Skin epidermis (tissue), 12 donors: ENCODE measurements at regions not wholly inside any gene's neighbourhood (a gene's known extent, or its start where the extent isn't known, plus 50 kb on each side); places are given as distances from the start of the nearest gene placed in this dataset.

Experiments used
- H3K27ac ChIP-seq, 21 experiments: fragments of 200-600 bp; sonication (generic) in 11 of 21; one replicate each; pipeline ENCODE4 v1.5.0; 2020; ENCODE audit warnings: mild to moderate bottlenecking in 3 of 21, inconsistent platforms in 2 of 21, moderate library complexity in 2 of 21
- H3K4me3 ChIP-seq, 7 experiments: fragments of 200-600 bp; sonication (generic) in 2 of 7; one replicate each; pipeline ENCODE4 v1.5.0; 2020; ENCODE audit warnings: inconsistent platforms in 2 of 7, mild to moderate bottlenecking in 2 of 7, moderate library complexity in 1 of 7

DNA sequence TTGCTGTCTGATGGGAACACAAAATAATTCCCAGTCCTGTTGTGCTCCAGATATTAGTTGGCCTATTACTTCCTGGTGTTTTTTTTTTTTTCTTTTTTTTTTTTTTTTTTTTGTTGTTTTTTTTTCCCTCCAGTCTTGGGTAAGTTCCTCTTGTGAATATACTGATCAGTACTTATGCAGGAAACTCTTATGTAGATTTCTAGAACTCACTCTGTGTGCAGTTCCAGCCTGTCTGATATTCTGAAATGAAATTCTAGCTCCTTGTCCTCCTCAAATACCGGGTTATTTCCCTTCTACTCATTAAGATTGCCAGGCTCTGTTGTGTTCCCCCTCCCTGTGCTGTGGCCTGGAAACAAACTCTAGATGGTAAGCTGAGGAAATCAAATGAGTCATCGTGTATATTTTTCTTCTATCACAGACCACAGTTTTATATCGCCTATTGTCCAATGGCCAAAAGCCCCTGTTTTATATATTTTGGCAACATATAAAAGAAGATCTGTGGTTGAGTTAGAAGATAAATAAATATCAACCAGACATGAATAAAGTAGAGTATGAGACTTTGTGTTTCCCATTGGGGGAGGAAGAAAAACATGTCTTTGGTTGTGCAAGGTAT is 124.3 kb upstream of the UGT8 start:
- no peak overlapping the region for H3K4me3 ChIP-seq
- no peak overlapping the region for H3K27ac ChIP-seq

DNA sequence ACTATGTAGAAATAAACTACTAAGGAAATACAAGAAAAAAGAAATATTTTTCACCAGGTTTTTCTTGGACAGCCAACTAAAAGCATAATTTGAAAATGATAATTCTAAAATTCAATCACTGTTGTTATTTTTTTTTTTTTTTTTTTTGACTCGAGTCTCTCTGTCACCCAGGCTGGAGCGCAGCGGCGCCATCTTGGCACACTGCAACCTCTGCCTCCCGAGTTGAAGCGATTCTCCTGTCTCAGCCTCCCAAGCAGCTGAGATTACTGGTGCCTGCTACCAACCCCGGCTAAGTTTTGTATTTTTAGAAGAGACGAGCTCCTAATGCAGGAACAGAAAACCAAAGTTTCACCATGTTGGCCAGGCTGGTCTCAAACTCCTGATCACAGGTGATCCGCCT is 122.3 kb upstream of the UGT8 start:
- no peak overlapping the region for H3K4me3 ChIP-seq
- no peak overlapping the region for H3K27ac ChIP-seq

DNA sequence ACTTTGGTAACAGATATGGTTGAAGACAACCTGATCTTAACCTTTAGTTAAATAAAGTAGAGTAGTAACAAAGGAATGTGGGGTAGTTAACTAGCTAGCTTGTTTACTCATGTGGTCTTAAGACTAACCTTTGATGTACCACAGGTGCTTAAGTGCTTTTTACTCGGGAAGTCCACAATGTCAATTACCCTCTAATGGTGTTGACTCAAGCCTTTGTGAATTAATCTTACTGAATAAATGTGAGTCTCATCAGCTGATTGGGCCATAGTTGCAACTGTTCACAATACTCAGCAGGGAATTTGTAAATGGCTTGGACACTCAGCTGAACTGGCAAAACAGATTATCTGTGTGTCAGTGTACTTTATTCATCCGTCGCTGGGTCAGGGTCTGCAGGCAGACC is 119.0 kb upstream of the UGT8 start:
- Histone ChIP-seq H3K4me3 (no peak overlapping the region), H3K27ac (no peak overlapping the region)

DNA sequence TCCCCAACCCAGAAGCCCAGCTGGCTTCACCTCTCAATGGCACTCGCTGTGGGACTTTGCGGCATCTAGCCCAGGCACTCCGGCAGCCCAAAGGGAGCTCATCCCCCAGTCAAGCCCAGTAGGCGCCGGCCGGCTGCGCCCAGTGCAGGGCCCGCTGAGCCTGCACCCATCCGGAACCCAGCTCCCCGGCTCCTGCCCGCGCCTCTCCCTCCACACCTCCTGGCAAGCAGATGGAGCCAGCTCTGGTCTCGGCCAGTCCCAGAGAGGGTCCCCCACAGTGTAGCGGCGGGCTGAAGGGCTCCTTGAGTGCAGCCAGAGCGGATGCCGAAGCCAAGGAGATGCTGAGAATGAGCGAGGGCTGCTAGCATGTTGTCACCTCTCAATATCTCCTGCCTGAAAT is 116.8 kb upstream of the UGT8 start:
- H3K4me3 ChIP-seq: no peak overlapping the region

DNA sequence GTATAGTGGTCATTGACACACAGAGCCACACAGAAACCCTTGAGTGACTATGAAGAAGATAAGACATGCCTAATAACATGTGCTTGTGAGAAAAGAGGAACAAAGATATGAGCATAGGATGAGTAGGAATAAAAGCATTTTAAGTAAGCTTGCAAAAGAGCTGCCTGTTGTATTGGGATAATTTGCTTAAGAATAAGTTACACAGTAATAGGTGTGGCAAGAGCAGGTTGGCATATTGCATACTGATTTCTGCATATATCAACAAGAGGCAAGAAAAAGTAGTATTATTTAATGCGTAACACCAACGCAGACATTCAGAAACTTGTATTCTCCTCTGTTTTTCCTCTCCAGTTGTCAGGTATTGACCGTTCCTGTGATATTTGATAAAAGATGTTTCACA is 111.5 kb upstream of the UGT8 start:
- Histone ChIP-seq H3K27ac (no peak overlapping the region), H3K4me3 (no peak overlapping the region)

More for the DNA sequence above, 116.8 kb upstream of the UGT8 start:
- H3K27ac ChIP-seq: no peak overlapping the region

DNA sequence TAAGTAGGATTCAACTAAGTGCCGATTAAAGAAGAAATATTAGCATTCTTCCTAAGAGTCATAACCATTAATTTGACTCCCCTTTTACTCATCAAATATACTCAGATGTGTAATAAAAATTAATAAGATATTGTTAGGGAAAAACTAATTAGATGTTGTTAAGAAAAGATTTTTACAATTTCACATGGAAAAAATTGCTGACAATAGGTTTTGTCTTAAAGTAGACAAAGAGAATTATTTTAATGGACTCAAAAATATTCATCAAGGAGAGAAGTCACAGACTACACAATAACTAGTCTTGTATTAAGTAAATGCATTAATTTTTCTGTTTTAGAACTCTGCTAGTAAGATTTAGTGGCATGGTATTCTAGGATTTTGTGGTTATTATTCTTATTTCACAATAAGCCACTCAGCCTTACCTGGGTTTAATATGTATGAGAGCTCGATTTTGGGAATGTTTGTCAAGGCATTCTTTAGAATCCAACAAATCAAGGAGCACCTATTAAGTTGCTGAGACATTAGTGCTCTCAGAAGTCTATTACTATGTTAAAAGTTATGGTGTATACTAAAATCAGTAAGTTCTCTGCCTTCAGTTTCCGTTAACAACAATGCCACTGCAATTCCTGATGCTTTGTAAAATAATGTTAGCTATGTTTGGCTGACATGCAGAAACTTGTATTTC is 110.2 kb upstream of the UGT8 start:
- H3K27ac ChIP-seq: no peak overlapping the region

DNA sequence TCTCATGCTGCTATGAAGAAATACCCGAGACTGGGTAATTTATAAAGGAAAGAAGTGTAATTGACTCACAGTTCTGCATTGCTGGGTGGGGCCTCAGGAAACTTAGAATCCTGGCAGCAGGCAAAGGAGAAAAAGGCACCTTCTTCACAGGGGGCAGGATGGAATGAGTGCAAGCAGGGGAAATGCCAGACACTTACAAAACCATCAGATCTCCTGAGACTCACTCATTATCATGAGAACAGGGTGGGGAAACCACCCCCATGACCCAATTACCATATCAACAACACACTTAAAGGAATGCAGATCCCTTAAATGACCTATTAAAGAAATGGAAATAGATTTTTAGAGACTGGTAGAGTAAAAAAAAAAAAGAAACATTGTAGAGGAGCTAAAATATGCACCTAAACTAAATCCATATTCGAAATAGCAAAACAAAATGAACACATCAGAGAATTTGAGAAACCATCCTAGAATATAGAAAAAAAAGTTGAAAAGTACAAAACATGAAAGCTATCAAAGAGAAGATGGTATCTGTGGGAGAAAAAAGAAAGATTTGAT is 104.3 kb upstream of the UGT8 start:
- H3K27ac ChIP-seq: no peak overlapping the region
- H3K4me3 ChIP-seq: no peak overlapping the region

More for the DNA sequence above, 110.2 kb upstream of the UGT8 start:
- no peak overlapping the region for H3K4me3 ChIP-seq

DNA sequence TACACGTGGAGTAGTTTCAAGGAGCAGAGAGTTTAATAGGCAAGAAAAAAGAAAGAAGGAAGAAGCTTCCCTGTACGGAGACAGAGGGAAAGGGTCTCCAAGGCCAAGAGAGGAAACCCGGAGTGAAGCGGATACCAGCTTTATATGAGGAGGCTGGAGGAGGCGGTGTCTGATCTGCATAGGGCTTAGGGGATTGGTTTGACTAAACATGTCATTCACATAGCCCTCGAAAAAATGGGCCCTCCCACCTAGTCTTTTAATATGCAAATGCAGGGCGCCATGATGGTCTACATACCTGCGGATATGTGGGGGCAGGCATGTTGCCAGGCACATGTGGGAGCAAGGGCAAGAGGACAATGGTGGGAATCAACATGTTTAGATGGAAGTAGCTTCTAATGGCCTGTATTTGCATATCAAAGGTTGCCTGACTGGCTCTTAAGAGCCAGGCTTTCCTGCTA is 103.1 kb upstream of the UGT8 start:
- no peak overlapping the region for H3K27ac ChIP-seq

DNA sequence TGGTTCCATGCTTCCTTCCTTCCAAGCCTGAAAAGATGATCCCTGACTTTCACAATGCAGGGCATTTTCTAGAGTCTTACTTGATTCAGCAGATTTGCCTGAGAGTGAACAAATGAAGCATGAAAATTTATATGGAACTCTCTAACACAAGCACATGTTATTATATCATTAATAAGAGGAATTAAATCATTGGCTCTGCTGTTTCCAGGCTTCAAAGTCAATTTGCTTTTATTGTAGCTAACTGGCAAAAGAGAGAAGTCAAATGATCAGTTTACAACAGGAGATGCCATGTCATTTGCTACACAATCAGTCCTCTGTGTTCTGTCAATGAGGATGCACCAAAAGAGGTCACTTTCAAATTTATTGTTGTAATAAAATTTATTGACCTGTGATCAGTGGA is 101.5 kb upstream of the UGT8 start:
- Histone ChIP-seq H3K27ac (no peak overlapping the region), H3K4me3 (no peak overlapping the region)

More for the DNA sequence above, 103.1 kb upstream of the UGT8 start:
- H3K4me3 ChIP-seq: no peak overlapping the region

DNA sequence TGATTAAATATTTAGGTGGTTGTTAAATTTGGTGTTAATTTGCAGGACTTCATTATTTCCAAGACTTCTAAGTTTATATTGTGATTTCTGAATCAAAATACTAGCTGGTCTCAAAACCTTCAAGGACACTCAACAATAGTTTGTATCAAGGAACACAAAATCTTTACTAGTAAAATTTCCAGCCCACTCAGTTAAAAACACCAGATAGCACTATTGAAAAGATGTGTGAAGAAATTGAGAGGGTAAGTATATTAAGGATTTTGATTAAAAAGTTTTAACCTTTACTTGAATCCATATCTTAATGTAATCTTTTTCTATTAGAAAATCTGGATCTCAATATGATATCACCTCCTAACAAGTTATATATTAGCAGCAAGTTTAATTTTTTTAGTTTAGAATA is 89.3 kb upstream of the UGT8 start:
- Histone ChIP-seq H3K27ac (no peak overlapping the region), H3K4me3 (no peak overlapping the region)

DNA sequence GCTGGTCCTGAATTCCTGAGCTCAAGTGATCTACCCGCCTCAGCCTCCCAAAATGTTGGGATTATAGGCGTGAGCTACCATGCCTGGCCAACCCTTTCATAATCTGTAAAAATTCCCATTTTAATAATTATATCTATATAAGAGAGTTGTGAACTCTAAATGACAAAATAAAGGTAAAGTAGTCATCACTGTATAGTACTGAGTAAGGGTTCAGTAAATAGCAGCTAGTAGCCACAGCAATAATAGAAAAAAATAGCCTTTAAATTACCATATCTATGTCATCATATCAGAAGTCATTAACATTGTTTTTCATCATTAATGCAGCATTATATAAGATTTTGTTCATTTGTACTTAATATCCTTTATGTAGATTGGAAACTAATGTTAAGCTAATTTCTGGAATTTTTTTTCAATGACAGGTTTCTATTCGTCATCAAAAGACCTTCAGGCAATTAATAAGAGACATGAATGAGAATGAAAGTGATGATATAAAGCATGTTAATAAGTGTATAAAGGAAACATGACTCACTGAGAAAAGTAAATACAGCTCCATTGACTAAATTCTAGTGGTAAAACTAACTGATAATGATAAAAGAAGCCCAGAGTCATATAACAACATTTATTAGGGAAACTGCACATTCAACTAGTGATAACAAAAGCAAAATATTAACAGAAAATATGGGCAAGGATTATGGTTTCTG is 85.9 kb upstream of the UGT8 start:
- no peak overlapping the region for H3K4me3 ChIP-seq

DNA sequence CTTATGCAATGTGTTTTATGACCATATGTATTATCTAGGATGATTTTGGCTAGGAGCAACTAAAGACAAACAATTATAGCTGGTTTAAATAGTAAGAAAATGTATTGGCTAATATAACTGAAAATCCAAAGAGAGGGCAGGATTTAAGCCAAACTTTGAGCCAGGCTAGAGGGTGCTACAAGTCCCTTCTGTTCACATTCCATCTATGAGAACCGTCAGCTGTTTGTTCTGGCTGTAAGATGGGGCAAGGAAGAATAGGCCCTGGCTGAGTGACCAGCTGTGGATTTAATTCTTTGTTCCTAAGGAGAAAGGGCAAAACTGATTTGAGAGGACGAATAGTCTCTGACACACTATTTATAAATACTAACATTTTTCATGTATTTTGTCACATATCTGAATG is 79.2 kb upstream of the UGT8 start:
- no peak overlapping the region for H3K4me3 ChIP-seq
- no peak overlapping the region for H3K27ac ChIP-seq

More for the DNA sequence above, 85.9 kb upstream of the UGT8 start:
- no peak overlapping the region for H3K27ac ChIP-seq

DNA sequence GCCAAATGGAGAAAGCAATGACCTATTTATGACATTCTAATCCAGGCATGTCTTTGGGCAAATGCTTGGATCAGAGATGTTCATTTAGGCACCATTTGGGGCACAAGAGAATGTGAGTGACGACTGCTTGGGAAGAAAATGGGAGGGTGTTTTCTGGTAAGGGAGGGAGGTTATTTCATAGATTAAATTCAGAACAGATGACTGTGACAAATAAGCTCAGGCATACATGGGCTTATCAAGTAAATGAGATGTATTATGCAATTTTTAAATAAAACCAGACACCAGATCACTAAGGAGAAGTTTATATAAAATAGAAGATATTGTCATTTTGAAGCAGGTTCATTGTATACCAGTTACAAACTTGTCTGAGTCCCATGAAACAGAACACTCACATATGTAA is 71.4 kb upstream of the UGT8 start:
- Histone ChIP-seq H3K4me3 (no peak overlapping the region), H3K27ac (peak overlapping the region in 1 of 21 experiments; percentile 12)

DNA sequence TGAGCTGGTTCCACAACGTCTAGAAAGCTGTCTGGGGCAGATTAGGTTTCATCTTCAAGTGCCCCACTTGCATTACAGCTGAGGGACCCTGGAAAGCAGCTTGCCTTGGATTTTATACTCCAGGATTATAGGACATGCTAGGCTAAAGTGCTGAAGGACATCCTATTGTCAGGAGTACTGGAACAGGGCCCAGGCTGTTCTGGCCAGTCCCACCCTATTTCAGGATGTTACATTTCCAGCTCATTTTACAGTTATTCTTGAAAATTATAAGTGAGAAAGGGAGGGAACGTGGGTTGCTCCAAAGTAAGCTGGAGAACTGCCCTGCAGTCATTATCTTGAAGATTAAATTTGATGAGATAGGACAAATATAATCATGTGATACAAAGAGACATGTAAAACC is 71.0 kb upstream of the UGT8 start:
- Histone ChIP-seq H3K4me3 (no peak overlapping the region), H3K27ac (peak overlapping the region in 2 of 21 experiments; percentile 12 to 24)

DNA sequence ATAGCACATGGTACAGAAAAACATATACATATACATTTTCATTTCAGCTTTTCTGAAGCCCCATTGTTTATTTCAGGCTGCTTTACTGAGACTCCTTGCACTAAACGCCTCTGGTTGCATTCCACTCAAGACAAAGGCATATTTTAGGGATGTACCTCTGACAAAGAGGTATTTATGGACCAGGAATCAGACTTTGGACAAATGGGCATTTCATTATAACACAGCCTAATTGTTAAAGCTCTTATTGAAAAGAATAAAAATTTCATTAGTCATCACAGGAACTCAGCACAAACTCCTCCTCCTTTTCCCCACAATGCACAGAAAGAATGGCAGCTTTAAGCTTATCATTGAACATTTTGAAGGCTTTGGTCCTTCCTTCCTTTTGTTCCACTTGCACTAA is 62.9 kb upstream of the UGT8 start:
- H3K27ac ChIP-seq: no peak overlapping the region
- no peak overlapping the region for H3K4me3 ChIP-seq

DNA sequence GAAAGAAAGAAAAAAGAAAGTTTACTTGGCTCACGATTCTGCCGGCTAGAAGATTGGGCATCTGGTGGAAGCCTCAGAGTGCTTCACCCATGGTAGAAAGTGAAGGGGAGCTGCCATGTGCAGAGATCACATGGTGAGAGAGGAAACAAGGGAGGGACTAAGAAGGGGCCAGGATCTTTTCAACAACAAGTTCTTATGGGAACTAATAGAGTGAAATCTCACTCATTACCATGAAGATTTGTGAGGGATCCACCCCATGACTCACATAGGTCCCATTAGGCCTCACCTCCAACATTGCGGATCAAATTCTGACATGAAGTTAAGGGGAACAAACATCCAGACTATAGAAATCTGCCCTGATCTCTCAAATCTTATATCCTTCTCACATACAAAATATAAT is 61.3 kb upstream of the UGT8 start:
- Histone ChIP-seq H3K4me3 (no peak overlapping the region), H3K27ac (no peak overlapping the region)

DNA sequence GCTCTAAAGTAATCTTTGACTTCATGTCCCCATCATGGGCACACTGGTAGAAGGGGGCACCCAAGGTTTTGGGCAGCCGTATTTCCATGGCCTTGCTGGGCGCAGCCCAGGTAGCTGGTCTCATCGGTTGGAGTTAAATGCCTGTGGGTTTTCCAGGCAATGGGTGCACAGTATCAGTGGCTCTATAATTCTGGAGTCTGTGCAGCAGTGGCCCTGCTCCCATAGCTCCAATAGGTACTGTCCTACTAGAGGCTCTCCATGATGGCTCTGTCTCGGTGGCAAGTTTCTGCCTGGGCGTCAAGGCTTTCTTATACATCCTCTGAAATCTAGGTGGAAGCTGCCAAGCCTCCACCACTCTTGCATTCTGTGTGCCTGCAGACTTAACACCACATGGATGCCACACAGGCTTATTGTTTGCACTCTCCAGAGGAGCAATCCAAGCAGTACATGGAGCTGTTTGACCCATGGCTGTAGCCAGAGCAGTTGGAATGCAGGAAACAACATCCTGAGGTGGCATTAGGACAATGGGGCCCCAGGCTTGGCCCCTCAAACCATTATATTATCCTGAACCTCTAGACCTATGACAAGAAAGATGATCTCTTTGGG is 60.5 kb upstream of the UGT8 start:
- no peak overlapping the region for H3K27ac ChIP-seq

DNA sequence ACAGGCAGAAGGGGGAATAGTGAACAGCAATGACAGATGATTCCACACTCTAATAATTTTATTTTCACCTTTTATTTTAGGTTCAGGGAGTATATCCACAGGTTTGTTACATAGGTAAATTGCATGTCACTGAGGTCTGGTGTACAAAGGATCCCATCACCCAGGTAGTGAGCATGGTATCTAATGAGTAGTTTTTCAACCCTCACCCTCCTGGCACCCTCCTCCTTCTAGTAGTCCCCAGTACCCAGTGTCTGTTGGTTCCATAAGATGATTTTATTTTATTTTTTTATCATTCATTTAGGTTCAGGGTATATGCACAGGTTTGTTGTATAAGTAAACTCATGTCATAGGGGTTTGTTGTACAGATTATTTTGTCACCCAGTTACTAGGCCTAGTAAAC is 58.6 kb upstream of the UGT8 start:
- Histone ChIP-seq H3K4me3 (no peak overlapping the region), H3K27ac (no peak overlapping the region)

More for the DNA sequence above, 60.5 kb upstream of the UGT8 start:
- H3K4me3 ChIP-seq: no peak overlapping the region

DNA sequence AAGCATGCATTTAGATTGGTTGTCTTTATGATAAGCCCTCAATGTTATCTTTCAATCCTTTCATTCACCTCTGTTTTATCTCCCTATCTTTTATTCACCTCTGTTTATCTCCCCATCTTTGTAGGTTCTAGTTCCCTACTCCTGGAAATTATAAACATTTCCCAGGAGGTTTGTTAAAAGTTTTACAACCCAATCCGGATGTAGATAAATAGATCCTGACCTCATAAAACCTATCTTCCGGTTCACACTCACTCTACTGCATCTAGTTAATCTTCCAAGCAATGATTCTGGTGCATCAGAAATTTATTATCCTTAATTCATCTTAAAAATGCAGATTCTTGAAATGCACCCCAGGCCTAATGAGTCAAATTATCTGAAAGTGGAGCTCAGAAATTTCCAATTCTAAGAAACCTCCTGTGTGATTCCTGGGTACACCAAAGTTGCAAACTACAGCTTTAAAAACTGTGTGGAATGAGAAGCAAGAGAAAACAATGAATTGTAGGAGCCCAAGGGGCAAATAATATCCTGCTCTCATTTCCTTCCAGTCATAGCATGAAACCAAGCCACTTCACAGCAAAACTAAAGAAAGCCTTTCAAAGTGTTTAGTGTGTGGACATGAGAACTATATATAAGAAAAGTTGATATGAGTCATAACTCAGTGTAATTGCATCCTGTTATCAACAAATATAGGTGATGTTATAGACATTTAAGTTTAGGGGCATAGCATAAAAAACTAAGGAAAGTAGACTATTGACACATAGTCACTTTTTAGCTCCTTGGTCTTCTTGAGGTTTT is 51.1 kb upstream of the UGT8 start:
- no peak overlapping the region for H3K27ac ChIP-seq

More for the DNA sequence above, 51.1 kb upstream of the UGT8 start:
- H3K4me3 ChIP-seq: no peak overlapping the region
